ENCODE measurements at regions not wholly inside any gene's neighbourhood (a gene's known extent, or its start where the extent isn't known, plus 50 kb on each side); places are given as distances from the start of the nearest gene placed in this dataset.

GRCh38 chr3:17954801-17955200 lies 212.4 kb upstream of the TBC1D5 start:
- no peaks in the 10 kb centered on the region for H3K27me3 ChIP-seq (ENCODE audit: control insufficient read depth, insufficient read depth, low read length)
- H3K4me3 ChIP-seq (ENCODE audit: low read depth, low read length) = no peak overlapping the region
- H3K36me3 ChIP-seq (ENCODE audit: control insufficient read depth, insufficient read depth, low read length) = no peaks in the 10 kb centered on the region
- POLR2A ChIA-PET = no interaction called here
- CTCF ChIA-PET = no interaction called here
- TF ChIP-seq CTCF (IDR thresholded peaks at IDR 0.05; ENCODE audit: insufficient read depth, low read depth, low read length) = no peak
- no peak for DNase-seq (ENCODE audit: low read depth)

- no peaks in the 10 kb centered on the region for H3K36me3 ChIP-seq (ENCODE audit: control insufficient read depth, insufficient read depth, low read length)
- ChIA-PET POLR2A (no interaction called here), CTCF (no interaction called here)
- TF ChIP-seq CTCF (IDR thresholded peaks at IDR 0.05; ENCODE audit: insufficient read depth, low read depth, low read length) = no peak
- DNase-seq (ENCODE audit: low read depth) = no peak
- no peaks in the 10 kb centered on the region for H3K27me3 ChIP-seq (ENCODE audit: control insufficient read depth, insufficient read depth, low read length)
- no peak overlapping the region for H3K4me3 ChIP-seq (ENCODE audit: low read depth, low read length)
Observed at GRCh38 chr3:17951241-17951640, 208.8 kb upstream of the TBC1D5 start.

- no peak for TF ChIP-seq CTCF (IDR thresholded peaks at IDR 0.05; ENCODE audit: insufficient read depth, low read depth, low read length)
- ChIA-PET CTCF (no interaction called here), POLR2A (interaction anchor here (0.6 kb wide), 1 partner anchor 47 kb away, joined by 3 read pairs; no protein-coding TSS in a partner anchor)
- no peak for DNase-seq (ENCODE audit: low read depth)
- no peaks in the 10 kb centered on the region for H3K36me3 ChIP-seq (ENCODE audit: control insufficient read depth, insufficient read depth, low read length)
- no peaks in the 10 kb centered on the region for H3K27me3 ChIP-seq (ENCODE audit: control insufficient read depth, insufficient read depth, low read length)
- H3K4me3 ChIP-seq (ENCODE audit: low read depth, low read length) = no peak overlapping the region
Observed at GRCh38 chr3:17949101-17949500, 206.7 kb upstream of the TBC1D5 start.

- TF ChIP-seq CTCF (IDR thresholded peaks at IDR 0.05; ENCODE audit: insufficient read depth, low read depth, low read length) = no peak
- no peak for DNase-seq (ENCODE audit: low read depth)
- ChIA-PET POLR2A (no interaction called here), CTCF (interaction anchor here (0.6 kb wide), 1 partner anchor 8 kb away, joined by 3 read pairs; no protein-coding TSS in a partner anchor)
- H3K4me3 ChIP-seq (ENCODE audit: low read depth, low read length) = no peak overlapping the region
- no peaks in the 10 kb centered on the region for H3K36me3 ChIP-seq (ENCODE audit: control insufficient read depth, insufficient read depth, low read length)
- no peaks in the 10 kb centered on the region for H3K27me3 ChIP-seq (ENCODE audit: control insufficient read depth, insufficient read depth, low read length)
Observed at GRCh38 chr3:17947833-17948232, 205.4 kb upstream of the TBC1D5 start.

- POLR2A ChIA-PET = no interaction called here
Observed at GRCh38 chr3:17946619-17947018, 204.2 kb upstream of the TBC1D5 start.

More at GRCh38 chr3:17946619-17947018, 204.2 kb upstream of the TBC1D5 start:
- no peaks in the 10 kb centered on the region for H3K36me3 ChIP-seq (ENCODE audit: control insufficient read depth, insufficient read depth, low read length)
- no peak overlapping the region for H3K4me3 ChIP-seq (ENCODE audit: low read depth, low read length)
- TF ChIP-seq CTCF (IDR thresholded peaks at IDR 0.05; ENCODE audit: insufficient read depth, low read depth, low read length) = no peak
- H3K27me3 ChIP-seq (ENCODE audit: control insufficient read depth, insufficient read depth, low read length) = no peaks in the 10 kb centered on the region
- no peak for DNase-seq (ENCODE audit: low read depth)
- CTCF ChIA-PET = no interaction called here

Measured in BJ (cell line).